Heart left ventricle (tissue), 16 donors: ENCODE measurements at regions not wholly inside any gene's neighbourhood (a gene's known extent, or its start where the extent isn't known, plus 50 kb on each side); places are given as distances from the start of the nearest gene placed in this dataset.

Experiments used
- ATAC-seq, 4 donors: fragments of 200-7000 bp; cut with Tn5 transposase; one replicate each; pipeline ENCODE4 v1.9.1; 2020 to 2022; ENCODE audit warnings: moderate library complexity in 4 of 4, mild to moderate bottlenecking in 3 of 4, moderate number of reproducible peaks in 1 of 4
- DNase-seq, 5 donors: peaks; one replicate each; pipeline ENCODE4 v3.0.0-alpha.2; 2020
- H3K27ac ChIP-seq, 12 donors: fragments of 200-600 bp; sonication (generic) in 4 of 12; one replicate each; pipeline versions ENCODE4 v1.5.0 to v1.8.0; 2016 to 2022; ENCODE audit warnings: mild to moderate bottlenecking in 2 of 12
- H3K27me3 ChIP-seq, 9 donors: fragments of 200-600 bp; sonication (generic) in 2 of 9; one replicate each; pipeline versions ENCODE4 v1.5.1 to v1.8.0; 2016 to 2022; ENCODE audit warnings: mild to moderate bottlenecking in 3 of 9
- H3K36me3 ChIP-seq, 9 donors: fragments of 200-600 bp; sonication (generic) in 2 of 9; one replicate each; pipeline versions ENCODE4 v1.5.0 to v1.8.0; 2018 to 2022; ENCODE audit warnings: mild to moderate bottlenecking in 2 of 9
- H3K4me1 ChIP-seq, 12 donors: fragments of 200-600 bp; sonication (generic) in 4 of 12; one replicate each; pipeline versions ENCODE4 v1.5.0 to v1.8.0; 2016 to 2022; ENCODE audit warnings: mild to moderate bottlenecking in 3 of 12
- H3K4me3 ChIP-seq, 12 donors: fragments of 200-600 bp; sonication (generic) in 4 of 12; one replicate each; pipeline versions ENCODE4 v1.5.0 to v1.8.0; 2017 to 2022; ENCODE audit warnings: mild to moderate bottlenecking in 9 of 12, moderate library complexity in 4 of 12
- H3K9me3 ChIP-seq, 12 donors: fragments of 200-600 bp; sonication (generic) in 4 of 12; one replicate each; pipeline versions ENCODE4 v1.5.0 to v1.8.0; 2016 to 2022; ENCODE audit warnings: mild to moderate bottlenecking in 1 of 12
- POLR2A ChIP-seq, 2 donors: fragments of 450-650 bp; IDR thresholded peaks; one replicate each; pipeline ENCODE4 v1.6.1; 2017; ENCODE audit warnings: antibody characterized with exemption in 2 of 2, mild to moderate bottlenecking in 2 of 2, moderate library complexity in 2 of 2
- WGBS, 4 donors: extraction: QIAGEN DNeasy Blood & Tissue Kit in 2 of 4; methylation state at CpG; one replicate each; pipeline versions ENCODE4 v1.1.5 to v1.1.7; 2013 to 2018; 5-methylcytosine and 5-hydroxymethylcytosine counted together
- intact Hi-C, 10 donors: fragments of 100-400 bp; cut with DNase I; formaldehyde crosslinking; loops; one replicate each; pipeline versions ENCODE4 v1.11.1 to v1.14.2; 2022
- TF ChIP-seq, protein P1 (sequence below), 12 donors: fragments of 200-600 bp; sonication (generic) in 4 of 12; IDR thresholded peaks; one replicate each; pipeline versions ENCODE4 v1.5.0 to v1.8.0; 2018 to 2022; ENCODE audit warnings: antibody characterized with exemption in 12 of 12, mild to moderate bottlenecking in 5 of 12
- donor health status: ischemic (EF 13 %, LVEDD 7.1; RV severe dilation, severe dysfunction).
- donor health status: healthy with polysubstance abuse.
- donor health status: DM: no; HTN: yes; CAD: no.
- donor health status: DM: no; HTN: no; CAD: no.
- donor health status: ischemic (EF 25% LVEDD 6.9; RV normal size, moderate dysfunction).
- donor health status: ischemic (EF 25% LVEDD 5.7; RV mildly dilated, moderate dysfunction).
- donor health status: healthy.
- donor health status: DM: yes; HTN: yes; CAD: no.
- donor health status: ischemic (EF 35%, LVEDD 5.7; RV mildly dilated, moderate dysfunction).
- donor health status: nonischemic (EF 11% LVEDD 7.7; RV severe dilation, severe dysfunction).
- donor health status: DM: yes; HTN: yes; CAD: no.
- donor health status: PGD.
- donor health status: ischemic (EF 29% LVEDD 5.4; RV normal size, mild dysfunction).
- donor health status: nonischemic (EF 23%, LVEDD 6.1; RV moderate dilation, normal function).

DNA sequence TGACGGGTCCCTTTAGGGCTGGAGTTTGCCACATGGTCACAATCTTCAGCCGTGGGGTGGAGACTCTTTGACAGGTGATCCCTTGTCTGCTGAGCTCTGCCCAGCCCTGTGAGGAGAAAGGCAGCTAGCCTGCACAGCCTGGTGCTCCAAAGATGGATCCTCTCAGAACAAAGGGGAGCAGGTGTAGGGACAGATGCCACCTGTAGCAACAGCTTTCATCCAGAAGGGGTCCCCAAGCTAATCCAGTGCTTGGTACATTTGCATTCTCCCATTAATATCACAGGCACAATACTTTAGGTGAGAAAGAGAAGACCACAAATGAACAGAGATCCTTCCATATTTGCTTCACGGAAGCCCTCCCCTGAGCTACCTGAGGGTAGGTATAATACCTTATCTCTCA, 93.2 kb downstream of the CCDC185 start:
- Histone ChIP-seq H3K4me3 (no peak overlapping the region), H3K9me3 (peaks cover 0 to 4% (median 0%) of the 10 kb centered on the region in 12 donors), H3K27ac (no peak overlapping the region), H3K36me3 (no peaks in the 10 kb centered on the region), H3K27me3 (peaks cover 0 to 16% (median 0%) of the 10 kb centered on the region in 9 donors), H3K4me1 (no peaks in the 10 kb centered on the region)
- intact Hi-C loops = no loop called here
- ATAC-seq (no peak), DNase-seq (no peak)
- whole genome bisulfite sequencing, 4 donors = 56 to 69% (median 65%) methylated on average over 3 of the region's 3 CpGs
- TF ChIP-seq, protein P1, sequence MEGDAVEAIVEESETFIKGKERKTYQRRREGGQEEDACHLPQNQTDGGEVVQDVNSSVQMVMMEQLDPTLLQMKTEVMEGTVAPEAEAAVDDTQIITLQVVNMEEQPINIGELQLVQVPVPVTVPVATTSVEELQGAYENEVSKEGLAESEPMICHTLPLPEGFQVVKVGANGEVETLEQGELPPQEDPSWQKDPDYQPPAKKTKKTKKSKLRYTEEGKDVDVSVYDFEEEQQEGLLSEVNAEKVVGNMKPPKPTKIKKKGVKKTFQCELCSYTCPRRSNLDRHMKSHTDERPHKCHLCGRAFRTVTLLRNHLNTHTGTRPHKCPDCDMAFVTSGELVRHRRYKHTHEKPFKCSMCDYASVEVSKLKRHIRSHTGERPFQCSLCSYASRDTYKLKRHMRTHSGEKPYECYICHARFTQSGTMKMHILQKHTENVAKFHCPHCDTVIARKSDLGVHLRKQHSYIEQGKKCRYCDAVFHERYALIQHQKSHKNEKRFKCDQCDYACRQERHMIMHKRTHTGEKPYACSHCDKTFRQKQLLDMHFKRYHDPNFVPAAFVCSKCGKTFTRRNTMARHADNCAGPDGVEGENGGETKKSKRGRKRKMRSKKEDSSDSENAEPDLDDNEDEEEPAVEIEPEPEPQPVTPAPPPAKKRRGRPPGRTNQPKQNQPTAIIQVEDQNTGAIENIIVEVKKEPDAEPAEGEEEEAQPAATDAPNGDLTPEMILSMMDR (IDR thresholded peaks at IDR 0.05) = no peak
- TF ChIP-seq POLR2A (IDR thresholded peaks at IDR 0.05) = no peak

DNA sequence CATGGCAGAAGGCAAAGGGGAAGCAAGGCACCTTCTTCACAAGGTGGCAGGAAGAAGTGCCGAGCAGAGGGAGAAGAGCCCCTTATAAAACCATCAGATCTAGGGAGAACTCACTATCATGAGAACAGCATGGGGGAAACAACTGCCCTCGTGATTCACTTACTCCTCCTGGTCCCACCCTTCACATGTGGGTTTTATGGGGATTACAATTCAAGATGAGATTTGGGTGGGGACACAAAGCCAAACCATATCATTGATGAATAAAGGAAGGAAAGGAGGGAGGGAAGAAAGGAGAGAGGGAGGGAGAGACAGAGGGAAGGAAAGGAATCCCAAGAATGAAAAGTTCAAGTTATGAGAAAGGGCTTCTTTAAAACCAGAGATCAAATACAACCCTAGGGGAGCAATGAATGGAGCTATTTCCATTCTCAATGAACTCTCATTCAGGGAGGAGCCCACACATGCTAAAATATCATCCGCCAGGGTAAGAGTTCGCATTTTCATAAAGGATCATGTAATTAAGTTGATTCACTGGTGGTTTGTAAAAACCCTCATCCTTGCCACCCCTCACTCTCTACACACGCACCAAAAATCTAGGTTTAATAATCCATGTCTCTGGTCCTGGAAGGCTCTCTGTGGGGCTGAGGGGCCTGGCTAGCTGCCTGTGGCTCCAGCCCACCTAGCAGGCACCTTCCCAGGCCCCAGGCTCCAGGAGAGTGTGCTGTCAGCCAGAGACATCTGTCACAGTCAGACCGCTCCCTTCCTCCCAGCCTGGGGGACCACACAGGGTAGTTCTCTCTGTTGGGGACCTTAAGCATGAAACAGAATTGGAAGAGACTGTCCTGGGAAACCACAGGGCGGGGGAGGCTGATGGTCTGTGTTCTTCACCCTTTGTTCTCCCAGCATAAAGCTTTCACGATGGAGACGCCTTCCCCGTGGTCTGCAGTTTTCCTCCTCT, 94.0 kb downstream of the CCDC185 start:
- TF ChIP-seq POLR2A (IDR thresholded peaks at IDR 0.05) = no peak
- TF ChIP-seq, protein P1 (IDR thresholded peaks at IDR 0.05) = no peak
- no peak overlapping the region for H3K27ac ChIP-seq
- no peaks in the 10 kb centered on the region for H3K36me3 ChIP-seq
- DNase-seq = no peak
- peaks cover 0 to 16% (median 0%) of the 10 kb centered on the region in 9 donors for H3K27me3 ChIP-seq
- H3K9me3 ChIP-seq = peaks cover 0 to under 1% (median 0%) of the 10 kb centered on the region in 12 donors
- H3K4me1 ChIP-seq = no peaks in the 10 kb centered on the region
- H3K4me3 ChIP-seq = no peak overlapping the region
- WGBS, 4 donors = 69 to 78% (median 72%) methylated on average over 10 of the region's 10 CpGs
- intact Hi-C loops = no loop called here
- ATAC-seq = no peak

DNA sequence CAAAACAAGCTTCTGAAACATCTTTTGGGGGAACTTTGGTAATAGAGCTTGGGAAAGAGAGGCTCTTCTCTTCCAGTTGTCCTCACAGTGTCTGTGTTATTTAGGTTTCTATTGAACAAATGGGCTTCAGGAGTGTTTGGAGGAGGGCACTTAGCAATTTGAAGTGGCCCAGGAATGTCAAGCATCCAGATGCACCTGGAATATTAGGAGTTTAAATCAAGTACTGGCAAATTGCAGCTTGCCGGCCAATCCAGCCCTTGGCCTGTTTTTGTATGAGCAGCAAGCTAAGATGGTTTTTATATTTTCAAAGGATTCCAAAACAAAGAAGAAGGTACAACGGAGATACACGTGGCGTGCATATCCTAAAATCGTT, 94.7 kb downstream of the CCDC185 start:
- ATAC-seq (no peak), DNase-seq (no peak)
- no peak overlapping the region for H3K4me3 ChIP-seq
- H3K27ac ChIP-seq = no peak overlapping the region
- intact Hi-C loops = no loop called here
- TF ChIP-seq, protein P1 (IDR thresholded peaks at IDR 0.05) = no peak
- no peaks in the 10 kb centered on the region for H3K9me3 ChIP-seq
- no peaks in the 10 kb centered on the region for H3K4me1 ChIP-seq
- 85 to 92% (median 88%) methylated on average over 5 of the region's 5 CpGs for WGBS, 4 donors
- peaks cover 0 to 16% (median 0%) of the 10 kb centered on the region in 9 donors for H3K27me3 ChIP-seq
- no peaks in the 10 kb centered on the region for H3K36me3 ChIP-seq

DNA sequence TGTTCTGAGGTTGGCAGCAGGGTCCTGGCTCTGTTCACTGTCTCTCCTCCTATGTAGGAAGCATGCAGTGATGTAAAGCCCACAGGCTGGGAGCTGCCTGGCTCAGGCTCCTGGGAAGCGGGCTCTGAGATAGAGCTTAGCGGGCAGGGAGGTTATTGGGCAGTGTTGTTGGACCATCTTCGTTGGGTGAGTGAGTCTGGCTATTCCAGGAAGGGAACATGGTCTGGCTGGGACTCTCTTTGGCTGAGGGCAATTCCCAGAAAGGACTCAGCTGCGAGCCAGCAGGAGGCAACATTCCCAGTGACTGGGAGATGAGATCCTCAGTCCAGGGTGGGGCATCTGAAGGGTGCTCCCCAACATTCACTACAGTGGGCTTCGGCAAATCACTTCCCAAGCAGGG, 96.2 kb downstream of the CCDC185 start:
- TF ChIP-seq, protein P1 (IDR thresholded peaks at IDR 0.05) = no peak
- TF ChIP-seq POLR2A (IDR thresholded peaks at IDR 0.05) = no peak
- no peak for ATAC-seq

More for the DNA sequence above, 96.2 kb downstream of the CCDC185 start:
- no peak overlapping the region for H3K4me3 ChIP-seq
- DNase-seq = no peak
- H3K9me3 ChIP-seq = no peaks in the 10 kb centered on the region
- peaks cover 0 to 16% (median 0%) of the 10 kb centered on the region in 9 donors for H3K27me3 ChIP-seq
- H3K4me1 ChIP-seq = no peaks in the 10 kb centered on the region
- H3K27ac ChIP-seq = no peak overlapping the region
- no peaks in the 10 kb centered on the region for H3K36me3 ChIP-seq
- intact Hi-C loops = no loop called here
- 80 to 94% (median 81%) methylated on average over 4 to 5 of the region's 5 CpGs for WGBS, 4 donors
